HG03521 (cell line): ENCODE measurements at regions not wholly inside any gene's neighbourhood (a gene's known extent, or its start where the extent isn't known, plus 50 kb on each side); places are given as distances from the start of the nearest gene placed in this dataset.

Source experiments
- ATAC-seq: cut with Tn5 transposase; IDR thresholded peaks from one replicate; pipeline ENCODE4 v1.9.1; 2021; ENCODE audit warnings: mild to moderate bottlenecking, moderate library complexity; ENCODE audit not compliant: unreplicated experiment

DNA sequence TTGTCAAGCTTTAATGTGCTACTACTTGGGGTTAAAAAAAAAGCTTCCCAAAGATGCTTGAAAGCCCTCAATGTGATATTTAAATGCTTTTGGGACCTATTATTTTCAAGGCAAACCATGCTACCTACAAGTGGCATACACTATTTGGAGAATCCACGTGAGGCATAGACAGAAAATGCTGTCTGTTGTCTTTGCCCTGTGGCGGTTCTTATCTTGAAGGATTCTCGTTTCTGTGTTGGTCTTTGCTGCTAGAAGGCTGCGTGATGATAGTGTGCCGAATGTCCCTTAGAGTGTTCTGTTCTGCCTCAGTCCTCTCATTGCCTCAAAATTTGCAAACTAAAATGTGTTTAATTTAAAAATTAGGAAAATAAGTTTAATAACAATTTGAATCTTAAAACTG is 356.2 kb upstream of the RARB start:
- ATAC-seq: no peak

DNA sequence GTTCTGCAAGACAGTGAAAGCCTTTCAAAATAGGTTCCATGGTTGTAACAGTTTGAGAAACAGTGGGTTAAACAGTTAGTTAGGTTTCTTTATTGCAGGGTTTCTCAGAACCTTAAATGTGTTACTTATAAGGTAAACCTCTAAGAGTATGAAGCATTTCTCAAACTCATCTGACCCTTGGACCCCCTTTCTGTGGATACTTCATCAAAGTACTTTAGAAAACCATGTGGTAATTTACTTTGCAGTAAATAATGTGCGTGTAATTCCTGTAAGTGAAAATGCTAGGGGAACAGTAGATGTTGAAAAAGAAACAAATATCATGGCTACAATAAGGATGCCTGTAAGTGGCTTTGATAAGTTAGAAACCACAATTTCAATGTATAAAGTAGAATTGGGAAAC is 354.6 kb upstream of the RARB start:
- no peak for ATAC-seq

DNA sequence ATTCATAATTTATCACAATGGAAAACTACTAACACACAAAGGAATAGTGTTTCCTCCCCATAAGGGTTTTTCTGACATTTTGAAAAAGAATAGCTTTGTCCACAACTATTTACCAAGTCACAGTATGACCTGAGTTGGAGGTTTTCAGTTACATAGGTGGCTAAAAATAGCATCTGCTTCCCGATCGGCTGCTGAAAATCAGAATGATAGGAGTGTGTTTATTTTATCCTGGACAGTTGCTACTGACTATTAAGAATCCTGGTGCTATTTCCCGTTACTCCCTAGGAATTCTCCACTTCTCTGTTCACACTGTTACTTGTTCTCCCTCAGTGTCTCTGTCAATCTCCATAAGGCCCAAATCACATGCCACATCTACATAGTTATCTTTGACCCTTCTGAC is 353.9 kb upstream of the RARB start:
- ATAC-seq: no peak

DNA sequence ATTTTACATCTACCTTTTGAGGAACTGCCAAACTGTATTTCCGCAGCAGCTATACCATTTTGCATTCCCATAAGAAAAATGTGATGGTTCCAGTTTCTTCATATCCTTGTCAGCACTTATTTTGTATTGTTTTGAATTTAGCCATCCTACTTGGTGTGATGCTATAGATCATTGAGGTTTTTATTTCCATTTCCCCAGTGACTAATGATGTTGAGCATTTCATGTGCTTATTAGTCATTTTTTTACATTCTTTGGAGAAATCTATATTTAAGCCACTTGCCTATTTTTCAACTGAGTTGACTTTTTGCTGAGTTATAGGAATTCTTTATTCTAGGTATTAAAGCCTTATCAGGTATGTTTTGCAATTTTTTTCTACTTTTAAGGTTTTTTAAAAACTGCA is 347.6 kb upstream of the RARB start:
- no peak for ATAC-seq

DNA sequence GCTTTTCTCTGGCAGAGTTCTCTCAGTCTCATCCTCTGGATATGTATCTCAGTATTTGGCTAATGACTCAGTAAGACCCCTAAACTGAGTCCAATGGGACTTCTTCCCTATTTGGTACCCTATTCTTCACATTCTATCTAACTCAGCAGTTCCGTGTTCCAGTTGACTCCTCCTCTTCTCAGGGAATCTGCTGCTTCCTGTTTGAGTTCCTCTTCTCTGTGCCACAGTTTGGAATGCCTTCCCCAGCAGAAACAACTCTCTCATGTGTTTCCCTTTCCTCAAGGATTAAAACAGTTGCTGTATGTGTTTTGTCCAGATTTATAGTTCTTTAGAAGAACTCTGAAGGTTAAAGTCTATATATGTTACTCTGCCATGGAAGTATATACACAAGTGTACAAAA is 344.0 kb upstream of the RARB start:
- no peak for ATAC-seq

DNA sequence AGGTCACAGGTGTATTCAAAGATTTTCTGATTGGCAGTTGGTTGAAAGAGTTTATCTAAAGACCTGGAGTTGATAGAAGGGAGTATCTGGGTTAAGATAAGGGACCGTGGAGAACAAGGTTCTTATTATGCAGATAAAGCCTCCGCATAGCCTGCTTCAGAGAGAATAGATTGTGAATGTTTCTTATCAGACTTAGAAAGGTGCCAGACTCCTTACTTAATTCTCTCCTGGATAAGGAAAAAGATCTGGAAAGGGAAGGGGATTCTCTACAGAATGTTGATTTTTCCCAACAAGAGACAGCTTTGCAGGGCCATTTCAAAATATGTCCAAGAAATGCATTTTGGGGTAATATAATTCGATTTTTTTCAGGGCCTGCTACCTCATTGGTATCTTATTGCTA is 341.3 kb upstream of the RARB start:
- no peak for ATAC-seq

DNA sequence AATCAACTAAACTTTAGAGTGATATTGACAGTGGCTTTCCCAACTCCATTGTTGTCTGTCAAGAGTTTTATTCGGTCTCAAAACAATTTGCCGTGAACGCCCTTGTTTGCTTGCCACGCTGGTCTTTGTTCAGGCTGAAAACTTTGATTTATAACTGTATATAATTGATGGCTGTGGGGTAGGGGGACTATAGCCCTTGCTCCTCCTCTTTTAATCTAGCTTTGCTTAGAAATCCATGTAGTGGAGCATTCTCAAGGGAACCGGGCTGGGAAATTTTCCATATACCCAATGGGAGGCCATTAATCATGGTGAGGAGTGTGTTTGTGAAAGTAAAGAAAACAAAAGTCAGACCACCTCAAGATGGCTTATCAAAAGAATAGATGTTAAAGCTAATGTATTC is 339.8 kb upstream of the RARB start:
- ATAC-seq: no peak

DNA sequence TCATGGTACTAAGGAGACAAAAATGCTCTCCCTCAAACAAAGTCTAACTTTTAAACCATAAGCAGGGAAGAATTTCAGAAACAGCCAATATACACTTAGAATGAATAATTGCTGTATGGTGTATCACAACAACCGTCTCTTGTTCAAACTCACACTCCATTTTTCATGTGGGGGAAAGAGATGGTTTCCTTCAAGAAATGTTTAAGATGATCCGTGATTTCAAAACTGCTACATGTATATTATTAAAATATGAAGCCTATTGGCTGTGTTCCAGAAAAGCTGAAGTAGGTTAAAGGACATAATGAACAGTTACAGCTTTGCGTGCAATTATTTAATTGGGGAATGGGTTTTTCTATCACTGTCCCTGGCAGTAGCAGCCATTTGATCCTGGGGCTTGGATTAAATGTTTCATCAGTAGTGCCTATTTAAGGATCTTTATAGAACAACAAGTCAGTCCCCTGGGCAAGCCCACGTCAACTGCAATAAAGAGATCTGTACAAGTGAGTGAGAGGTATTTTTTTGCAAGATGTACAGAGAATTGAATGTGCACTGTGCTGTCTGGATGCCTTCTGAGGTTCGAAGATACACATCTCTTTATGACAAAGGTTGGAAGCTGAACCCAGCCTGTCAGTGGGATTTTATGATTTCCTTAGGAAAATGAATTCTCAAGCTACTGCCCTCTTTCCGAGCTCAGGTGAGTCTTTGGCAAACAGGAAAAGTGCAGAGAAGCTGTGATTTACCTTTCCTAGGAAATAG is 337.2 kb upstream of the RARB start:
- no peak for ATAC-seq

DNA sequence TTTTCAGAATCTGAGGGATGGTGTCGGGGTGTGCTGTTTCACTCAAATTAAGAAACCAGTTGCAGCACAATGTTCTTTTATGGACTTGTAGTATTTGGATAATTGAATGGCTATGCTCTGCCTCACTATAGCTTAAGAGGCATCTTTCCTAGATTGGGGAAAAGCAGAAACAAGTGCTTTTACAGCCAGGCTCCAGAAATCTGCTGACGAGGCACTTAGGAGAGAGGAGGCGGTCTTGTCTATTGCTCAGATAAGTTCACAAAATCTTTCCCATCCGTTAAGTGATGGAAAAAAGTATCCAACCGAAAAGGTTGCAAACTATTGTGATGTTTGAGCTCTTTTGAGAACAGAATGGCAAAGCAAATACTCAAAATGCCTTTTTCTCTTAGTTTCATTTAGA is 336.1 kb upstream of the RARB start:
- ATAC-seq: no peak

DNA sequence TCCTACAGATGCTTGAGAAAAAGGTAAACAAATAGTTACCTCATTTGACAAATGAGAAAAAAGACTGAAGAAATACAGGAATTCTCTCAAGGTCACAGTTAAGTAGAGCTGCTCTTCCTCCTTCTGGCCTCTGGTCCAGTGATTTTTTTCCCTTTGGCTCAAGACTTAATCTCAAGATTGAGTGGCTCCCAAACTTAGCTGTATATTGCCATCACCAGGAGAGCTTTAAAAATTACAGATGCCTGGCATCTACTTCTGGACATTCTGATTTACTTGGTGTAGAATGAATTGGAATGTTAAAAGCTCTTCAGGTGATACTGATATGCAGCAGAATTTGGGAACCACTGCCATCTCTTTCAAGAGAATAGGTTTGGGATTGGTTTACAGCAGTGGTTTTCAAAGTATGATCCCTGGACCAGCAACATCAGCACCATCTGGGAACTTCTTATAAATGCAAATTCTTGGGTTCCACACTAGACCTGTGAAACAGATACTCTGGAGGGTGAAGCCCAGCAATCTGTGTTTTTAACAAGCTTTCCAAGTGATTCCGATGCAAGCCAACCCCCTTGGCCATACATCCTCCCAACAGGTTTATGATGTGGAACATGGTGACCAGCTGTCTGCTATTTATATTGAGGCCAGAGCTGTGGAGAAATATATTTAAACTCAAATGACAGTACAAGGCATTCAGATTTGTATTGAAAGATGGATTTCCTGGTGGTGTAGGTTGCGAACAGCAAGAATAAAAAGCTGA is 333.0 kb upstream of the RARB start:
- ATAC-seq: no peak

DNA sequence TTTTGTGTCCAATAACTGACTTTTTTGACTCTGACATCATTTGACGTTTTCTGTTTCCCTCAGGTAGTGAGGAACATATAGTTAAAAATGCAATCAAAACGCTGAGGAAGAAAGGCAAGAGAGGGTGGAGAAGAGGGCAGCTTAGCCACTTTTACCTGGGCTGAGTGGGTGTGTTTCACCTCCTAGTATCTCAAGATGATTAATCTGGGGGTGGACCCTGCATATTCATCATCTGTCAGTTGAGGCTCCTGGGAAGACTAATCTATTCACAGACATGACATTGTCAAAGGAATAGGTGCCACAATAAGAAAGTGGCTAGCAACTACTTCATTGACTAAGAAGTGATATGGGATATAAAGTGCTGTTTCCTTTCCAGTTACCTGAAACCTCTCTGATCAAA is 331.5 kb upstream of the RARB start:
- ATAC-seq: no peak

DNA sequence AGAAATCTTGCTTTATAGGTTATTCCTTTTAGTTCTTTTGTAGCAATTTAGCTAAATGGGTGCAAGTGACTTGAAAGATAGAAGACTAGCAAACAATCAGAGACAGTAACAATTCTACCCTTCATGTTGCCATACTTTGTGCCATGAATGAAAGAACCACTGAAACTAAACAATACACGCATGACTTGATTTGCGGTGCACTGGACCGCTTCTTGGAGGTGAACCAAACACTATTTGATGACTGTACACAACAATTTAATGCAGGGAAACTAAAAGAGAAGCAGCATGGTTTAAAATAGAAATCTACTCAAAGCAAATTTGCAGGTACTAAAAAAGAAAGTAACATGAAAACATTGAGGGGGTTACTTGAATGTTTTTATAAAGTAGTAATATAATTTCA is 331.0 kb upstream of the RARB start:
- no peak for ATAC-seq

DNA sequence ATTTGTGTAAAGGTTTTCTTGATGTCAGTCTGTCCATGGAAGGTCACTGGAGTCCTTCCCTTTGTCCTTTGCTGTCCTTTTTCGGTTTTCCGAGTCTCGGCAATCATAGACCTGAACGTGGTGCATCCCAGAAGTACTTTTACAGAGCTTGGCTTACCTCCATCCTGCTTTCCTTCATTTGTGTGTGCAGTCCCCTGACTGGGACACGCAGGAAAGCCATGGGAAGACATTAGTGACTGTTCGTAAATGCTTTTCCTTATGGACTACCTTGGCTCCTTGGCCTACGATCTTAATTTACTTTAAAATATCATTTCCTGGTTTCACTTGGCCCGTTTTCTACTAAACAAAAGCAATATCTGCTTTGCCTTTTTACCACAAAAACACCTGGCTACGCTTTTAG is 328.4 kb upstream of the RARB start:
- ATAC-seq: no peak

DNA sequence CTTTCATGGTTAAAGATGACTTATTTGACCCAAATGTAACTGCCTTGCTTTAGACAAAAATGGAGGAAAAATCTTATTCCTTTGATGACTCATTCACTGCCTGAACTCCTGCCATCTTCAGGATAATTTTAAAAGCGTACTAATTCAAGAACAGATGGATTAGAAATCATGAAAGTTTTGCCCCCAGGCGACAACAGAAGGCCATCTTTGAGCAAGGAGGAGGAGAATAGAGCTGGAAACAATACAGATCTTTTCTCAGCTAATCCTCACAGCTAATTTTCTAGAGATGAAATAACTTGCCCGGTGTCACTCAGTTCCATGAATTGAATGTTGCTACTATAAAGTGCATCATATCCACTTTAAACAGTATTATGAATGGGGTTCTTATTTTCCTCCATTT is 324.7 kb upstream of the RARB start:
- no peak for ATAC-seq

DNA sequence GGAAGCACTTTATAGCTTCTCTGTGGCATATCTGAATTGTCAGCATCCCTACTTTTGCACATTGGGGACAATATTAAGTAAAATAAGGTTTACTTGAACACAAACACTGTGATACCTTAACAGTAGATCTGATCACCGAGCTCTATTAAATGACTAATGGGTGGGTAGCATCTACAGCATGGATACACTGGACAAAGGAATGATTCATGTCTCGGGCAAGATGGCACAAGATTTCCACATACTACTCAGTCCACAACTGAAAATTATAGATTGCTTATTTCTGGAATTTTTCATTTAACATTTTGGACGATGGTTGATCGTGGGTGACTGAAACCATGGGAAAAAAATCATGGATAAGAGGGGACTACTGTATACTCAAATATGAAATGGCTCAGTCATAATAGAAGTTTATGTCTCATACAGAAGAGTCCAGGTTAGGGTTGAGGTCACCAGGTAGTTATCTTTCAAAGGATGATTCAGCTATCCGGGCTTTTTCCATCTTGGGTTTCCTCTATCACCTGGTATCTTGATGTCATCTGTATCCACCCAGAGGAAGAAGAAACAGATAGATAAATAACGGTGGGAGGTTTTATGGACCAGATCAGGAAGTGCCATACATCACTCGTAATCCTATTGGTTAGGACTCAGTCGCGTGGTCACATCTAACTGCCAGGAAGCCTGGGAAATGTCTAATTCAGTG is 320.0 kb upstream of the RARB start:
- no peak for ATAC-seq

DNA sequence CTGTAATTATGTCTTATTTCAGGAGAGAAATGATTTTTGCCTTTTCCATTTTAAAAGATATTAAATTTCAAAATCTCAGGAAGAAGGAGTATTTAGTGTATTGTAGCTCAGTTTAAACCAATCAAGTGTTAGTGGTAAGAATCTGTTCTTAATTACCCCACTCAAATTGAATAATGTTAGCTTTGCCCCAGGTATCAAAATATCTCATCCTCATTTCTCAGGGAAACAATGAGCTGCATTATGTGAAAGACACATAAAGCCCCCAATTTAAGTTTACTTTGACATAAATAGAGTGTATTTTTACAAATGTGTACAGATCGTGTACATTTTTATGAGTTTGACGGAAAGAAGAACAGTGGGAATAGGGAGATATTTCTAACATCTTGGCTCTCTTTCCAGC is 317.4 kb upstream of the RARB start:
- ATAC-seq: no peak

DNA sequence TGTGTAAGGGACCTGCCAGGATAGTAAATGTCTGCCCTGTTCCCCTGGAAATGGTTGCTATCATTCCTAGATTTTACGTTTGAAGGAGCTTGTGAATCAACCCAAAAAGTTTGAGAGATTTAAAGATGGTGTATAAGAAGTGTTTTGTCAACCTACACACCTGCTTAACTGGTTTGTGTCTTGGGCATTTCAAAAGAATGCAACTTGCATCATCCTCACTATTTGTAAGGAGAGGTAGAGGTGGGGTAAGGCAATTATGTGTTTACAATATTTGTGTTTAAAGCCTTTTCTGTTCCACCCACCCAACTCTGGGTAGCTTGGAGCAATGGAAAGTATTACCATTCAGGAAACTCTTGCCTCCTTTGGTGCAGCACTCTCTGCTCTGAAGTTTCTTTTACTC is 314.2 kb upstream of the RARB start:
- no peak for ATAC-seq

DNA sequence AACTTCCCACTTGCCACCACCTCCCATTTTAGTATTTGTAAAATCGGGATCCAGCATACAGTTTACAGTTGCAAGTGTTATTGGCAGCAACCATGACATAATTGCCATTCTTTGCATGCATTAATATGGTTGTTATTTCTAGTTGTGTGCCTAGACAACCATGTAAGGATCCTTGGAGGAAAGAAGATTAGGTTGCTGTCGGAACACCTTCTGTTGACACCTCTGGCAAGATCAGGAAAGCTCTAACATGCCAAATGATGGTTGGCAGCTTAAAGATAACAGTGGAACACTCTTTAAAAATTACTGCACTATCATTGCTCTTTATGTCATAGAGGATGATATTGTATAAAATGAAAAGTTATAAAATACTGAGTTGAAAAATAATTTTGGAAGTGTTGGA is 313.5 kb upstream of the RARB start:
- ATAC-seq: no peak

DNA sequence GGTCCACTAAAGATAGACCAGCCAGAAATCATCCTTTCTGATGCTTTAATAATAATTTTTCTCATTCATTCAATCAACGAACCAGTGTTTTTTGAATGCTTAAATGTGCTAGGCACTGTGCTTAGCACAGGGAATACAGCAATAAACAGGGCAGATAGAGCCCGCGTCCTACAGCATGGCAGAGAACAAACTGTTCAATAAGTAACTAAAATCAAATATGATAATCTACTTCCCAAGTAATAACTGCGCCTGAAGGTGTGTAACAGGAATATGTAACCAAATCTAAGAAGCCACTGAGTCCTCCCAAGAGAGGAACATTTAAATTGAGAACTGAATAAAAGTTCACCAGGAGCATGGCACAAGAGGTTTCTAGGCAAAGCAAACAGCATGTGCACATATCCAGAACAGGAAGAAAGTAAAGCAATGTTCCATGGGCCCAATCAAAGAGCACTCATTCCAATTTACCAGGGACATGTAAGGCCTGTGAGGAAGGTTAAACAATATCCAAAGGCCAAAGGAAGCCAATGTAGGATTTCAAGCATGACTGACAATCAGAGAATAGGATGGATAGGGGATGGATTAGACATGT is 311.0 kb upstream of the RARB start:
- ATAC-seq: no peak

DNA sequence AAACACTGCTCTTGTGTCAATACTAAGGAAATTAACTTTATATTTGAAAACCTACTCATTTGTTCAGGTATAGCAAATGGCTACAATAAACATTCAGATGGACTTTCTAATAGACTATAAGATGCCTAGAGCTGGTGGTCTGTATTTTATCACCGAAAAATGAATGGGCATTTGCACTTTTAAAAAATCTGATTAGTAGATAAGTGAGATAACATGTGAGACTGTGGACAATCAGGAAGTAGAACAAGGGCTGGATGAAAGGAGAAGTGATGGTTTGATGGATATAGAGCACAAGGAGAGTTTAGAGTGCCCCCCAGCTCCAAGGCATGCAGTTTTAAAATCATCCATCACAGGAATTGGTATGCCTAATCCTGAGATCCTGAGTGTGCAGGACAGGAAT is 308.4 kb upstream of the RARB start:
- ATAC-seq: no peak

DNA sequence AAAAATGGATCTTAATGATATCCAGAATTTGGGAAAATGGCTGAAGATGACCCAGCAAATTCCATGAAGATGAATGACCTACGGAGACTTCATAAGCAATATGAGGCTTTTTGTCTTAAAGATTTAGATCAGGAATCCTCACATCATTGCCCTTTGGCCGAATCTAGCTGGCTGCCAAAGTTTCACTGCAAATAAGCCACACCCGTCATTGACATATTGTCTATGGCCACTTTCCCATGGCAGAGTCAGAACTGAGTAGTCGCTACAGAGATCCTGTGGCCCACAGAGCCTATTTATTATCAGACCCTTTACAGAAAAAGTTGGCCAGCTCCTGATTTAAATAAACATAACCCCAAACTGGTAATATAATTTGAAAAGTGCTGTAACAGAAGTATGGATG is 307.4 kb upstream of the RARB start:
- no peak for ATAC-seq

DNA sequence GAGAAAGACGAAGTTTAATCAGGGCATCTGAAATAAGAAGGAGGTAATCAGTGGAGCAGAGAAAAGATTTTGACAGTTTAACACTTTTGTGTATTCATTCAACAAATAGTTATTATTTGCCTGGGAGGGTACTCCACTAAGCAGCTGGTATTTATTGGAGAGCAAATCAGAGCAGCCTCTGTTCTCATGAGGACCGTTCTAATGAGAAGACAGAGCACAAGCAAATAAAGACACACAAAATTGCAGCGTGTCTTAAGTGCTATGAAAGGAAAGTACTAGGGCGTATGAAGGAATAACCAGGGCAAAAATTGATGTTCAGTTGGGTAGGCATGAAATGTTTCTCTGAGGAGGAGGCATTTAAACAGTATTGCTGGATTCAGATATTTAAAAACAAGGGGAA is 302.9 kb upstream of the RARB start:
- ATAC-seq: no peak
